GM06990 (cell line): ENCODE measurements at regions not wholly inside any gene's neighbourhood (a gene's known extent, or its start where the extent isn't known, plus 50 kb on each side); places are given as distances from the start of the nearest gene placed in this dataset.

Experiments used
- DNase-seq: peaks from one replicate; pipeline ENCODE4 v3.0.0-alpha.2; 2011; ENCODE audit not compliant: insufficient read length; ENCODE audit errors: extremely low read depth
- H3K27me3 ChIP-seq: replicated peaks from 2 replicates; pipeline ENCODE4 v1.6.0; 2011; ENCODE audit warnings: low read length; ENCODE audit not compliant: control insufficient read depth, insufficient read depth
- H3K36me3 ChIP-seq: 2 replicates; pipeline ENCODE4 v1.5.1; 2011; ENCODE audit warnings: low read length; ENCODE audit not compliant: control insufficient read depth, insufficient read depth
- H3K4me3 ChIP-seq: replicated peaks from 2 replicates; pipeline ENCODE4 v1.5.1; 2011; ENCODE audit warnings: low read depth, mild to moderate bottlenecking, control low read depth, low read length
- CTCF ChIP-seq: IDR thresholded peaks from 2 replicates; pipeline ENCODE4 v1.5.1; 2011; ENCODE audit warnings: low read length, control low read depth, mild to moderate bottlenecking, inconsistent platforms; ENCODE audit not compliant: insufficient read depth, poor library complexity, severe bottlenecking

DNA sequence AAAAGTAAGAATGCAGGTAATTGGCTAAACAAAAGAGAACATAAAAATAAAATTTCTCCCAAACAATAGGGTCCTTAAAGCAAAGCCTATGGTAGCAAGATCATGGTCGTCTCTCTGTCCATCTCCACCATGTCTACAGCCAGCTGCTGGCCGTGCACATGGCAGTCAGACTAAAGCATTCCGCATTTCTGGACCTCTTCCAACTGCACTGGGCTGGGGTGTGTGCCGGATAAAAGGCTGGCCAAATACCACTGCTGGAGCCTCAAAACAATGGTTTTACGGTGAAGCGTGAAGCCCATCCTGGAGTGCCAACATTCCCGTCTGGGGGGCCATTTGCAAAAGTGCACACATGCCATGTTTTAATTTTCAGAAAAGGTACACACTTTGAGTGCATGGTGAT, 74.8 kb upstream of the PIEZO2 start:
- no peak for DNase-seq
- no peak overlapping the region for H3K4me3 ChIP-seq
- no peaks in the 10 kb centered on the region for H3K36me3 ChIP-seq
- no peaks in the 10 kb centered on the region; the same call in none of the 2 replicates for H3K27me3 ChIP-seq
- TF ChIP-seq CTCF = no peak

- H3K36me3 ChIP-seq = no peaks in the 10 kb centered on the region
- peaks cover 2% of the 10 kb centered on the region for H3K27me3 ChIP-seq
- no peak for DNase-seq
- no peak overlapping the region for H3K4me3 ChIP-seq
- TF ChIP-seq CTCF = no peak
Measured at GRCh38 chr18:11219571-11219970, 70.2 kb upstream of the PIEZO2 start.

DNA sequence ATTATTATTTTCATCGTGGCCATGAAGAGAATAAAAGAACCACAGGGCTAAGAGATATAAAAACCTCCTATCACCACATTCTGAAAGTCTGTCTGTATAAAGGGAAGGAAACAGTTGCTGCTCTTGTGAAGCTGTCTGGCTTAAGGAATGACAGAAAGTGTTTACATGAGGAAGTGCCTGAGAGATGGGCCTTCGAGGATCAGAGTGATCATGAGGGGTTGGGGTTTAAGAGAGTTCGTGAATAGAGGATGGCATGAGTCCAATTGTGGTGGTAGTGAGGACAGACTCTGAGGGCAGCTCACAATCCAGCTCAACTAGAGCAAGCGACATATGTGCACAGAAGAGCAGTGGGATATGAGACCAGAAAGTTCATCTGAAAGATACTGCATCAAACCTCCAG, 65.8 kb upstream of the PIEZO2 start:
- DNase-seq = no peak

GRCh38 chr18:11204020-11204419, 54.7 kb upstream of the PIEZO2 start:
- Histone ChIP-seq H3K4me3 (no peak overlapping the region), H3K27me3 (peaks cover 1% of the 10 kb centered on the region), H3K36me3 (no peaks in the 10 kb centered on the region)
- TF ChIP-seq CTCF = no peak
- no peak for DNase-seq

More for the DNA sequence above, 65.8 kb upstream of the PIEZO2 start:
- no peak overlapping the region for H3K4me3 ChIP-seq
- H3K36me3 ChIP-seq = no peaks in the 10 kb centered on the region
- TF ChIP-seq CTCF = no peak
- H3K27me3 ChIP-seq = peaks cover 2% of the 10 kb centered on the region

DNA sequence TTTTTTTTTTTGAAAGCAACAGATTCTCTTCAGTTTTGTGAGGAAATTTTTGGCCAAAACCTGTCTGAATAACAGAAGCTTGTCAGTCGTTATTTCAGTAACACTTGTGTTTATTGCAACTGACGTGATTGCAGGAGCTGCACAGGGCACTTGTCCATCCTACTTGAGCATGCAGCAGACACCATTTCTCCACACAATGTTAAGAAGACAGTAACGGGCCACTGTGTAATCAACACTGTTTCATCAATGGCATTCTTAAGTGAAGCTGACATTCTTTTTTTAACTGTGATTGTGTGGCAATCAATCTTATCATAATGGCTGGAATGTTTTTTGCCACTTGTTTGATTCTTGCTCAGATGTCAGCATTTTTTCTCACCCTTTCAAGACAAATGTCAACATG, 50.1 kb upstream of the PIEZO2 start:
- Histone ChIP-seq H3K36me3 (no peaks in the 10 kb centered on the region), H3K4me3 (no peak overlapping the region), H3K27me3 (no peaks in the 10 kb centered on the region; the same call in 1 of the 2 replicates)
- no peak for DNase-seq
- TF ChIP-seq CTCF = no peak
